Activated naive CD4-positive, alpha-beta T cell treated with anti-CD3 and anti-CD28 coated beads, Interleukin-2, amount 50 U/mL, for 72 hours (primary cell): ENCODE measurements at regions not wholly inside any gene's neighbourhood (a gene's known extent, or its start where the extent isn't known, plus 50 kb on each side); places are given as distances from the start of the nearest gene placed in this dataset.
"Not testable (repeated sequence)": the region's sequence is repeated elsewhere in the genome, so short reads cannot be mapped to it uniquely, and the experiment has no call there.

ENCODE experiments used
- ATAC-seq, 2 donors: fragments of 150-1000 bp; cut with Tn5 transposase; 2 replicates each; pipeline ENCODE4 v1.10.0; 2021; ENCODE audit warnings: mild to moderate bottlenecking in 2 of 2, moderate library complexity in 2 of 2
- DNase-seq, 2 donors: peaks; one replicate each; pipeline ENCODE4 v3.0.0; 2021 to 2022; ENCODE audit warnings: low spot score in 2 of 2
- H3K27ac Mint-ChIP-seq, 2 donors: one replicate each; pipeline ENCODE4 v1.8.0; 2022; ENCODE audit warnings: mild to moderate bottlenecking in 2 of 2, mixed read lengths in 2 of 2
- H3K36me3 Mint-ChIP-seq, 2 donors: one replicate each; pipeline ENCODE4 v1.8.0; 2022; ENCODE audit warnings: mixed read lengths in 2 of 2
- H3K9me3 Mint-ChIP-seq, 2 donors: one replicate each; pipeline ENCODE4 v1.8.0; 2022; ENCODE audit warnings: mixed read lengths in 2 of 2

- Mint-ChIP-seq H3K27ac (no peak overlapping the region), H3K36me3 (no peaks in the 10 kb centered on the region), H3K9me3 (no peaks in the 10 kb centered on the region)
- ATAC-seq (no peak), DNase-seq (no peak)
Measured at GRCh38 chr11:46223252-46223513, 54.3 kb upstream of the CREB3L1 start.

GRCh38 chr11:46222490-46223251 lies 54.8 kb upstream of the CREB3L1 start:
- H3K36me3 Mint-ChIP-seq: no peaks in the 10 kb centered on the region
- no peaks in the 10 kb centered on the region for H3K9me3 Mint-ChIP-seq
- H3K27ac Mint-ChIP-seq: no peak overlapping the region
- ATAC-seq: no peak
- DNase-seq: no peak

- no peak overlapping the region for H3K27ac Mint-ChIP-seq
- no peaks in the 10 kb centered on the region for H3K9me3 Mint-ChIP-seq
Measured at GRCh38 chr11:46220313-46220712, 57.1 kb upstream of the CREB3L1 start.

GRCh38 chr11:46216765-46217089 lies 60.7 kb upstream of the CREB3L1 start:
- Mint-ChIP-seq H3K27ac (no peak overlapping the region), H3K36me3 (no peaks in the 10 kb centered on the region), H3K9me3 (no peaks in the 10 kb centered on the region)
- DNase-seq: no peak
- ATAC-seq: no peak

More at GRCh38 chr11:46220313-46220712, 57.1 kb upstream of the CREB3L1 start:
- no peak for ATAC-seq
- DNase-seq: no peak
- H3K36me3 Mint-ChIP-seq: no peaks in the 10 kb centered on the region

GRCh38 chr11:46216019-46216764 lies 61.3 kb upstream of the CREB3L1 start:
- DNase-seq (no peak), ATAC-seq (no peak)
- Mint-ChIP-seq H3K27ac (no peak overlapping the region), H3K36me3 (no peaks in the 10 kb centered on the region), H3K9me3 (no peaks in the 10 kb centered on the region)

GRCh38 chr11:46215208-46215931 lies 62.1 kb upstream of the CREB3L1 start:
- Mint-ChIP-seq H3K36me3 (no peaks in the 10 kb centered on the region), H3K27ac (no peak overlapping the region), H3K9me3 (no peaks in the 10 kb centered on the region)
- no peak for DNase-seq
- no peak for ATAC-seq

GRCh38 chr11:46212720-46213119 lies 64.7 kb upstream of the CREB3L1 start:
- H3K9me3 Mint-ChIP-seq: no peaks in the 10 kb centered on the region
- DNase-seq (no peak), ATAC-seq (no peak)

GRCh38 chr11:46210856-46211255 lies 66.6 kb upstream of the CREB3L1 start:
- no peak for DNase-seq
- Mint-ChIP-seq H3K36me3 (no peaks in the 10 kb centered on the region), H3K9me3 (no peaks in the 10 kb centered on the region), H3K27ac (no peak overlapping the region)
- no peak for ATAC-seq

More at GRCh38 chr11:46212720-46213119, 64.7 kb upstream of the CREB3L1 start:
- H3K27ac Mint-ChIP-seq: no peak overlapping the region
- H3K36me3 Mint-ChIP-seq: no peaks in the 10 kb centered on the region

GRCh38 chr11:46210133-46210636 lies 67.3 kb upstream of the CREB3L1 start:
- no peak for DNase-seq
- Mint-ChIP-seq H3K27ac (no peak overlapping the region), H3K36me3 (no peaks in the 10 kb centered on the region), H3K9me3 (no peaks in the 10 kb centered on the region)
- ATAC-seq: peak; percentile 48 to 85

GRCh38 chr11:46209624-46210023 lies 67.8 kb upstream of the CREB3L1 start:
- H3K27ac Mint-ChIP-seq, ATAC-seq, H3K36me3 Mint-ChIP-seq, DNase-seq, H3K9me3 Mint-ChIP-seq: not testable (repeated sequence)

GRCh38 chr11:46208803-46209202 lies 68.7 kb upstream of the CREB3L1 start:
- H3K36me3 Mint-ChIP-seq: no peaks in the 10 kb centered on the region
- DNase-seq: no peak
- no peaks in the 10 kb centered on the region for H3K9me3 Mint-ChIP-seq
- no peak overlapping the region for H3K27ac Mint-ChIP-seq
- ATAC-seq: no peak

- ATAC-seq (no peak), DNase-seq (no peak)
- Mint-ChIP-seq H3K27ac (no peak overlapping the region), H3K9me3 (no peaks in the 10 kb centered on the region), H3K36me3 (no peaks in the 10 kb centered on the region)
Measured at GRCh38 chr11:46207270-46207669, 70.2 kb upstream of the CREB3L1 start.

- not testable (repeated sequence) for H3K9me3 Mint-ChIP-seq, DNase-seq, H3K27ac Mint-ChIP-seq, H3K36me3 Mint-ChIP-seq, ATAC-seq
Measured at GRCh38 chr11:46204415-46204814, 73.0 kb upstream of the CREB3L1 start.

GRCh38 chr11:46203746-46204145 lies 73.7 kb upstream of the CREB3L1 start:
- ATAC-seq (no peak), DNase-seq (no peak)
- Mint-ChIP-seq H3K9me3 (no peaks in the 10 kb centered on the region), H3K36me3 (no peaks in the 10 kb centered on the region), H3K27ac (no peak overlapping the region)

GRCh38 chr11:46202696-46203391 lies 74.6 kb upstream of the CREB3L1 start:
- no peaks in the 10 kb centered on the region for H3K36me3 Mint-ChIP-seq
- no peaks in the 10 kb centered on the region for H3K9me3 Mint-ChIP-seq
- ATAC-seq (no peak), DNase-seq (no peak)
- no peak overlapping the region for H3K27ac Mint-ChIP-seq

- Mint-ChIP-seq H3K9me3 (no peaks in the 10 kb centered on the region), H3K27ac (no peak overlapping the region), H3K36me3 (no peaks in the 10 kb centered on the region)
- DNase-seq (no peak), ATAC-seq (no peak)
Measured at GRCh38 chr11:46202149-46202548, 75.3 kb upstream of the CREB3L1 start.
